ENCODE measurements at regions not wholly inside any gene's neighbourhood (a gene's known extent, or its start where the extent isn't known, plus 50 kb on each side); places are given as distances from the start of the nearest gene placed in this dataset.

DNA sequence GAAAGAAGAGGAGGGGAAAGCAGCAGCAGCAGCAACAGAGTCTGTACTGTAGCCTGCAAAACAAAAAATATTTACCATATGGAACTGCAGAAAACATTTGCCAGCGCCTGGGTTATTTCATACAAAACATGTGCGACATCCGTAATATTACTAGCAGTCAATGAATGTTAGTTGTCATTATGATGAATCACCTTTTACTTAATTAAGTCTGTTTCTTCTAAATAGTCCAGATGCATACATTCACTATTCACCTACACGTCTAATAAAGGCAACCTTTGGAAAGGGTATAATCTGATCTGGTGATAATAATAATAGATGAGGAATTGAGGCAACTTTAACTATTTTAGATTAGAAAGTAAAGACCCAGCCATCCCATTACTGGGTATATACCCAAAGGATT lies 426.3 kb upstream of the ST6GAL2 start:
- TF ChIP-seq, protein P1, sequence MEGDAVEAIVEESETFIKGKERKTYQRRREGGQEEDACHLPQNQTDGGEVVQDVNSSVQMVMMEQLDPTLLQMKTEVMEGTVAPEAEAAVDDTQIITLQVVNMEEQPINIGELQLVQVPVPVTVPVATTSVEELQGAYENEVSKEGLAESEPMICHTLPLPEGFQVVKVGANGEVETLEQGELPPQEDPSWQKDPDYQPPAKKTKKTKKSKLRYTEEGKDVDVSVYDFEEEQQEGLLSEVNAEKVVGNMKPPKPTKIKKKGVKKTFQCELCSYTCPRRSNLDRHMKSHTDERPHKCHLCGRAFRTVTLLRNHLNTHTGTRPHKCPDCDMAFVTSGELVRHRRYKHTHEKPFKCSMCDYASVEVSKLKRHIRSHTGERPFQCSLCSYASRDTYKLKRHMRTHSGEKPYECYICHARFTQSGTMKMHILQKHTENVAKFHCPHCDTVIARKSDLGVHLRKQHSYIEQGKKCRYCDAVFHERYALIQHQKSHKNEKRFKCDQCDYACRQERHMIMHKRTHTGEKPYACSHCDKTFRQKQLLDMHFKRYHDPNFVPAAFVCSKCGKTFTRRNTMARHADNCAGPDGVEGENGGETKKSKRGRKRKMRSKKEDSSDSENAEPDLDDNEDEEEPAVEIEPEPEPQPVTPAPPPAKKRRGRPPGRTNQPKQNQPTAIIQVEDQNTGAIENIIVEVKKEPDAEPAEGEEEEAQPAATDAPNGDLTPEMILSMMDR (IDR thresholded peaks at IDR 0.05; ENCODE audit: poor library complexity) = no peak
- TF ChIP-seq EZH2 (IDR thresholded peaks at IDR 0.05; ENCODE audit: borderline replicate concordance) (no peak), EZH2phosphoT487 (IDR thresholded peaks at IDR 0.05; ENCODE audit: low read depth, severe bottlenecking, unreplicated experiment) (no peak)

Data from hepatocyte (in vitro differentiated cells).